ENCODE measurements at regions not wholly inside any gene's neighbourhood (a gene's known extent, or its start where the extent isn't known, plus 50 kb on each side); places are given as distances from the start of the nearest gene placed in this dataset.

DNA sequence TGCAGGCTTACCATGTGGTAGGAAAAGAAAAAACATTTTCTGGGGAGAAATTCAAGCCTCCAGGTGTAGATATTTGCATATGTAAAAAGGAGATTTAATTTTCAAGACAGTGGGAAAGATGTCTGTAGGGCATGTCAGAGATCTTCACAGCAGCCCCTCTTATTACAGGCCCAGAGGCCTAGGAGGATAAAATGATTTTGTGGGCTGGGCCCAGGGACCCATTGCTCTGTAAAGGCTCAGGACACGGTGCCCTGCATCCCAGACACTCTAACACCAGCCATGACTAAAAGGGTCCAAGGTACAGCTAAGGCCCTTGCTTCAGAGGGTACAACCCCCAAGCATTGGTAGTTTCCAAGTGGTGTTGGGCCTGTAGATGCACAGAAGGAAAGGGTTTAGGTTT lies 680.1 kb downstream of the IGSF11 start:
- DNase-seq: no peak

- DNase-seq: no peak
Observed at GRCh38 chr3:118369892-118370491, 664.7 kb downstream of the IGSF11 start.

DNA sequence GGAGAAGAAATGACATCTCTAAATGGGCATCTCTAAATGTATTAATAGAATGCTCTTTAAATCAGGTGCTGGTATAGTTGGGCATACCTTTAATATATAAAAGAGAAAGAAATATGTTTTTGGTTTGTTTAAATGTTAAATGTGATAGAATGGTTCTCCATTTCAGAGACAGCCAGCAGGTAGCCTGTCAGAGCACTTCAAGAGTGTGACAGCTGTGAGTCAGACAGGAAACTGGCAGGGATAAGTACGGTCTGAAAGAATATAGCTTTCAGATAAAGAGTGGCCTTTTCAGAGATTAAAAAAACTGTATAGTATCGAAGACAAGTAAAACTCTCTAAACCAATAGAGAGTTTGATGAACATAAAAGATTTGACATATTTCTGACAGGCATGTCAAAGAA lies 654.1 kb downstream of the IGSF11 start:
- no peak for DNase-seq

DNA sequence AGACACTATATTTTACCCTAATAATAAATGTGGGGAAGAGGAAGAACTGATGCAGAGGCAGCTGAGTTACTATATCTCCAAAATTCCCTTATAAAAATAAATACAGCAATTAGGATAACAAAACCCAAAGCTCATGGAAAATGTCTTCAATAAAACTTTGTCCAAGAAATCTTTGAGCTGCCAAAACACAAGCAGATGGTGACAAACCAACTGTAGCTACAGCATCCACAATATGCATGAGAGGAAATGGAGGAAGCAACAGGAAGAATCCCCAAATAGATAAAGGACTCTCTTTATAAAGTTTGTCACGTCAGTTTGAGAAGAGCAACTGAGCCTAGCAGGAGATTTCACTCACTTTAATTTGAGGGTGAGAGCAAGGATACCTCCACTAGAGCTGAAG lies 638.2 kb downstream of the IGSF11 start:
- no peak for DNase-seq

GRCh38 chr3:118400086-118400485 lies 634.6 kb downstream of the IGSF11 start:
- no peak for DNase-seq

DNA sequence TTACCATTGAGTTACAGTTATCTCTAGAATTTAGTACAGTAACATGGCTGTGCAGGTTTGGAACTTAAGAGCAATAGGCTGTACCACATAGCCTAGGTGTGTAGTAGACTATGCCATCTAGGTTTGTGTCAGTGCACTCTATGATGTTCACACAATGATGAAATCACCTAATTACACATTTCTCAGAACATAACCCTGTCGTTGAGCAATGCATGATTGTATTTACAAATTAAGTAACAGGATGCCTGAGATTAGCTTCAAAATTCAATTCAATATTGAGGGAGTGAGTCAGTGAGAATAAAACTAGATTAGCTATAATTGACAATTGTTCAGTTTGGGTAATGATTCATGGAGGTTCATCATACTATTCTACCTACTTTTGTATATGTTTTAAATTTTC lies 633.8 kb downstream of the IGSF11 start:
- DNase-seq: no peak

- no peak for DNase-seq
Observed at GRCh38 chr3:118401887-118402286, 632.8 kb downstream of the IGSF11 start.

- no peak for DNase-seq
Observed at GRCh38 chr3:118402971-118403370, 631.7 kb downstream of the IGSF11 start.

GRCh38 chr3:118406562-118406961 lies 628.1 kb downstream of the IGSF11 start:
- no peak for DNase-seq

- no peak for DNase-seq
Observed at GRCh38 chr3:118408431-118408830, 626.2 kb downstream of the IGSF11 start.

GRCh38 chr3:118412503-118412902 lies 622.1 kb downstream of the IGSF11 start:
- DNase-seq: no peak

DNA sequence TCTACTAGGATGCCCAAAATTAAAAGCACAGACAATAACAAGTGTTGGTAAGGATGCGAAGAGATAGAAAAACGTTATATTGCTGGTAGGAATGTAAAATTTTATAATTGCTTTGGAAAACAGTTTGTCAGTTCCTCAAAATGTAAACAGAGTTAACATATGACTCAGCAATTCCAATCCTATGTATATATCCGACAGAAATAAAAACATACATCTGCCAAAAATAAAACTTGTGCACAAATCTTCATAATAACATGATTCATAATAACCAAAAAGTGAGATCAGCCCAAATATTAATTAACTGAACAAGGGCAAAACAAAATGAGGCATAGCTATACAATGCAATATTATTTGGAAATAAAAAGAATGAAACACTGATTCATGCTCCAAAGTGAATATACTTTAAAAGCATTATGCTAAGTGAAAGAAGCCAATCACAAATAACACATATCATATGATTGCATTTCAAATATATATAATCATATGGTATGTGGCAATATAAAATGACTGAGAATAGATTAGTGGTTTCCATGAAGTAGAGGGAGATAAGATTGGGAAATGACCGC lies 609.3 kb downstream of the IGSF11 start:
- no peak for DNase-seq

DNA sequence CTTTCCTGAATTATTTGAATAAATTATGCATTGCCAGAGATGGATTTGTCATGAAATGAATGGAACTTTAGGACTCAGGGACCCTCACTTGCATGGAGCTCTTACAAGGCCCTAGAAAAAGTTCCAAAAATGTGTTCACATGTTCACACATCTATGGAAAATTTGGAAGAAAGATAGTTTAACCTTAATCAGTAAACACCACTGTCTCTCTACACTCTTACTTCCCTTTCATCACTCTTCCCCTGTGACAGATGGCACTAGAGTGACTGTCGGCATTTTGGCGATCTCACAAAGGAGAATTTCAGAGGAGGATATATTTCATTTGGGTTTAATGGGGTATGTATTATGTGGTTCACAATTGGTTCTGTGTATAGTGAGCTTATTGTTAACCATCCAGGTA lies 600.8 kb downstream of the IGSF11 start:
- no peak for DNase-seq

DNA sequence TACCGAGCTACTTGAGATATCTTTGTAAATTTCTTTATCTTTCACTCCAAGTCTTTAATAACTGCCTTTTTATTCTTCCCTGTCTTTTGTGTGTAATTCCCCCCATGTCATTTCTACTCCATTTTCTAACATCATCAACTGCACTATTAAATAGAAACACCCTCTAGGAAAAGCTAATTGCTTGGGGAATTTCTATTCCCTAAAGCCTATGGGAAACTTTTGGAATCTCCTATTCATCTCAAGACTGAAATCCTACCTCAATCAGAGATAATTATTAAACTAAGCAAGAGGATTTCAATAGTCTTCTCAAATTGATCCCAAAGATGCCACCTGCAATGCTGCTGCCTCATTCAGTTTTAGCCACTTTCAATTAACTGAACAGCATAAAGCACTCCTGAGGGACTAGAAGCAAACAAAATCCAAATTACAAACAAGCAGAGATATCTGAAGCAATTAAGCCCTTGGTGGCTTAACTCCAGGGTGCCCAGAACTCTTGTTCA lies 598.7 kb downstream of the IGSF11 start:
- no peak for DNase-seq

DNA sequence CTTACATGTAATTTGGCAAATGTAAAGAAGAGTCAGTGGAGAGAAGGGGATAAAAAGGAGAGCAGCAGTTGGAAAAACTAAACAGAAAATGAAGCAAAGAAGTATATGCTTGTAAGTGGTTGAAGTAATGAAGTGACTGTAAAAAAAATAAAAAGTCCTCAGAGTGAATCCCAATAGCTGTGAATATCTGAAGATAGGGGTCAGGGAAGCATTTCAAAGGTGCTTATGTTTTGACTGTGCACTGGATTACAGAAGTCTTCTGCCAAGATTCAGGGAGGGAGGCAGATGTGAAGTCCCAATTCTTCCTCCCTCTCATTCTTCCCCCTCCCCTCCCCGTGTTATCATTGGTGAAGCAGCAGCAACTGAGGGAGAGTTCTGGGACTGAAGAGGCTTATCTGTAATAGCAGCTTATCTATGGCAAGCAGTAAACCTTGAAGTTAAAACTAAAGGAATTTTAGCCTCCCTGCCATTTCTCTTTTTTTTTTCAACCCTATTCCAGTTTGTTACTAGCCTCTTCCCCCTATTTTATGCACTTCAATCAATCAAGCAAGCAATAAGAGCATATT lies 597.9 kb downstream of the IGSF11 start:
- DNase-seq: no peak

- DNase-seq: no peak
Observed at GRCh38 chr3:118445036-118445435, 589.6 kb downstream of the IGSF11 start.

DNA sequence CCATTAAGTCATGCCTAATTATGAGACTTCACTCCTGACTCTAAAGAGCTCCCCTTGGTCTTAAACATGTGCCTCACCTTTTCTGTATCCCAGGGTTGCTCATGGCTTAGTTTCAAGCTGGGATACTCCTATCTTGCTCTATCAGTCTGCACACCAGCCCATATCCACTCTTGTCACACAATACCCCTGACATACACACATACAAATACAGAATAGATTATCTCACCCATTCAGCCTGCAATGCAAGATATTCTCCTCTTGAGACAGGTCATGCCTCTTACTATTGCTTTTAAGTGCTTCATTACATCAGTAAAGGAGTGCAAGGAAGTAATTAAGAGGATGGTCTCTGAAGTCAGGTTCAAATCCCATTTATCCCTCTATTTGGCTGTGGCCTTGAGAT lies 587.3 kb downstream of the IGSF11 start:
- no peak for DNase-seq

- no peak for DNase-seq
Observed at GRCh38 chr3:118466795-118467330, 567.8 kb downstream of the IGSF11 start.

DNA sequence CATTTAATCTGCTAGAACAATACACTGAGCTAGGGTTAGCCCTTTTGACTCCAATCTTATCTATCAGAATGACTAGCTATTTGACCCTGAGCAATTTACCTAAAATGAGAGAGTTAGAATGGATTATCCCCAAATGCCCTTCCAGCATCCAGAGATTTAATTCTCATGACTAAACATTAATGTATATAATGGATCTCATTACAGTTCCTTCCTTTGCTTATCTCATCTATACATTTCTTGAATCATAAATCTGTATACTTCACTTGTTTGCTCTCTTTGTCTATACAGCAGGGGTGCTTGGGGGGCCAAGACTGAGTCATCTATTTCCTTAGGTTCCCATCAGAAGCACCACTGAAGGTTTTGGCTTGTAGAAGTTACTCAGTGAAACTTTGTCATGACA lies 565.8 kb downstream of the IGSF11 start:
- DNase-seq: no peak

GRCh38 chr3:118472586-118472985 lies 562.1 kb downstream of the IGSF11 start:
- no peak for DNase-seq

DNA sequence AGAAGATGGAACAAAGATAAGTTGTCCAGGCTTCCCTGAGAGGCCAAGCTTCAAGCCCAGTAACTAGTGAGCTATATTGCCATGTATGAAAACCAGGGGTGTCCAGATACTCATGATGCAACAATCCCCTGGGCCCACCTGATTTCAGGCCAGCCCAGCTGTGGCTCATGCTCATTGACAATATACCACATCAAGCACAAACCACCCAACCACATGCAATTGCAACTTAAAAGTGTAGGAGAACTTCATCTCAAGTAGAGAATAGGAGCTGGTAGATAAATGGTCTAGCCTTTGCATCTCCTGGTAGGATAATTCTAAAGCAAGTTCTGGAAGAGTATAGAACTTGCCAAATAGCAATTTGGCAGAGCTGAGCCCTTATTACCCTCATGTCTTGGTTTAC lies 561.3 kb downstream of the IGSF11 start:
- no peak for DNase-seq

DNA sequence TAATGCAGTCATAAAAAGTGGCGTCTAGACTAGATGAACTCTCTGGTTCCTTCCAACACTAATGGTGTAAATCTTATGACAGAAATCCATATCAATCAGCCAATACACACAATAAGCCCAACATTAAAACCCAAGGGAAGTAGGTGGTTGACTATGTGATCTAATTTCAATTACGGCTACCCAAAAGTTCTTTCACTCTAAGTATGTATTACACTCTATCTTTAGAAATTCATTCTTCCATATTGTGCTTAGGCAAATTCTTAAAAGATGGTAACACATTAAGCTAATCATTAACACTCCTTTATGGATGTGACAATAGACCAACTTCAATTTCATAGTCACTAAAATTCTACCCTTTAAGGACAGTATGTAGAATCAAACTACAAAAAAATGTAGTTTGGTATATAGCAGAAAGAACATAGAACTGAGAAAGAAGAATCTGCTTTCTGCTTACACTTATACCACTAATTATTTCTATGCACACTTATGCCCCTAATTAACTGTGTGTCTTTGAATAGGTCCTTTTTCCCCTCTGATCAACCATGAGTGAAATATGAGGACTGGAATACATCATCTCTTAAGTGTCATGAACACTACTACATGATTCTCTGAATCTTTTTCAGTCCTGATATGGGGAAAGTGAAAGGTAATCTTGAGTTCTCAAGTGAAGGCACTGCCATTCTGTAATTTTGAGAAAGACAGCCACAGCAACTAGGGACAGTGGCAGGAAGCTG lies 557.6 kb downstream of the IGSF11 start:
- DNase-seq: no peak

DNA sequence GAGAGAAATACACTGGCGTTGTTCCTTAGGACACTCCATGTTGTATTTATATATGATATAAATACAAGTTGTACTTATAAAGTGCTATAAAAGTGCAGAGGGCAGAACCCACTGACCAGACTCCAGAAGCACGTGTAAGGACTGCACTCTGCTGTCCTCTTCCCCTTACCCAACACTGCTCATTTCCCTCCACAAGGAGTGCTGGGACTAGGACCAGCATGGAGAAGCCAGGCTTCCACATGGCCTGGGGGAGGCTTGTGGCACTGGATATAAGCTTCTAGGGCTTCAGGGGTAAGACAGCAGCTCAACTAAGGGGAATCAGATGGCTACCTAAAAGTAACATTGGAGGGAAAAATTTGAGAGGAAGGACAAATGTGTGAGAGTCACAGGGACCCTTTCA lies 556.9 kb downstream of the IGSF11 start:
- no peak for DNase-seq

All from C1 segment of cervical spinal cord (tissue), 14 donors.